Astrocyte (in vitro differentiated cells and primary cell): ENCODE measurements at regions not wholly inside any gene's neighbourhood (a gene's known extent, or its start where the extent isn't known, plus 50 kb on each side); places are given as distances from the start of the nearest gene placed in this dataset.

Experiments used
- DNase-seq: peaks from one replicate; pipeline ENCODE4 v3.0.0-alpha.2; 2010; ENCODE audit warnings: low read depth
- FAIRE-seq: peaks from 2 replicates; lab custom pipeline; 2011; peaks lifted over from hg19 to GRCh38; lab: Jason Lieb, UNC
- H2AFZ ChIP-seq: 2 replicates; pipeline ENCODE4 v1.6.0; 2012; ENCODE audit warnings: low read depth, low read length, inconsistent platforms
- H3K27ac ChIP-seq: 2 replicates; pipeline ENCODE4 v1.5.1; 2011; ENCODE audit warnings: low read depth, low read length, inconsistent platforms
- H3K27me3 ChIP-seq: 2 replicates; pipeline ENCODE4 v1.6.0; 2011; ENCODE audit warnings: low read length, inconsistent platforms; ENCODE audit not compliant: insufficient read depth
- H3K36me3 ChIP-seq: 2 replicates; pipeline ENCODE4 v1.5.1; 2011; ENCODE audit warnings: low read length, inconsistent platforms; ENCODE audit not compliant: insufficient read depth
- H3K4me1 ChIP-seq: 2 replicates; pipeline ENCODE4 v1.5.1; 2011; ENCODE audit warnings: low read length, inconsistent platforms; ENCODE audit not compliant: insufficient read depth
- H3K4me2 ChIP-seq: 2 replicates; pipeline ENCODE4 v1.6.0; 2012; ENCODE audit warnings: low read length, inconsistent platforms
- H3K4me3 ChIP-seq: 2 replicates; pipeline ENCODE4 v1.5.1; 2011; ENCODE audit warnings: low read depth, mild to moderate bottlenecking, low read length, inconsistent platforms; ENCODE audit not compliant: insufficient read depth
- H3K79me2 ChIP-seq: 2 replicates; pipeline ENCODE4 v1.6.0; 2012; ENCODE audit warnings: mild to moderate bottlenecking, low read length, inconsistent platforms; ENCODE audit not compliant: insufficient read depth
- H3K9ac ChIP-seq: 2 replicates; pipeline ENCODE4 v1.6.0; 2012; ENCODE audit warnings: mild to moderate bottlenecking, low read length, inconsistent platforms
- H3K9me3 ChIP-seq: 2 replicates; pipeline ENCODE4 v1.5.1; 2012; ENCODE audit warnings: low read depth, mild to moderate bottlenecking, low read length, inconsistent platforms; ENCODE audit not compliant: insufficient read depth
- H4K20me1 ChIP-seq: 2 replicates; pipeline ENCODE4 v1.6.0; 2012; ENCODE audit warnings: low read length, inconsistent platforms; ENCODE audit not compliant: insufficient read depth
- H3K27ac Mint-ChIP-seq: one replicate; pipeline ENCODE4 v1.8.0; 2021; ENCODE audit warnings: mild to moderate bottlenecking, mixed read lengths; ENCODE audit not compliant: unreplicated experiment
- H3K27me3 Mint-ChIP-seq: one replicate; pipeline ENCODE4 v1.8.0; 2021; ENCODE audit warnings: low read depth, mixed read lengths; ENCODE audit not compliant: unreplicated experiment
- H3K36me3 Mint-ChIP-seq: one replicate; pipeline ENCODE4 v1.8.0; 2021; ENCODE audit warnings: low read depth, mixed read lengths; ENCODE audit not compliant: unreplicated experiment
- H3K4me1 Mint-ChIP-seq: one replicate; pipeline ENCODE4 v1.8.0; 2021; ENCODE audit warnings: low read depth, mixed read lengths; ENCODE audit not compliant: unreplicated experiment
- H3K4me3 Mint-ChIP-seq: one replicate; pipeline ENCODE4 v1.8.0; 2021; ENCODE audit warnings: mild to moderate bottlenecking, moderate library complexity, mixed read lengths; ENCODE audit not compliant: unreplicated experiment
- H3K9me3 Mint-ChIP-seq: one replicate; pipeline ENCODE4 v1.8.0; 2021; ENCODE audit warnings: mild to moderate bottlenecking, mixed read lengths; ENCODE audit not compliant: unreplicated experiment
- EZH2 ChIP-seq: IDR thresholded peaks from 2 replicates; pipeline ENCODE4 v1.6.1; 2012; ENCODE audit warnings: mild to moderate bottlenecking, low read length, inconsistent platforms; ENCODE audit not compliant: insufficient read depth
- TF ChIP-seq, protein P1 (sequence below): IDR thresholded peaks from 2 replicates; pipeline ENCODE4 v1.5.1; 2011; ENCODE audit warnings: low read depth, mild to moderate bottlenecking, inconsistent platforms, low read length, moderate library complexity; ENCODE audit not compliant: insufficient read depth

DNA sequence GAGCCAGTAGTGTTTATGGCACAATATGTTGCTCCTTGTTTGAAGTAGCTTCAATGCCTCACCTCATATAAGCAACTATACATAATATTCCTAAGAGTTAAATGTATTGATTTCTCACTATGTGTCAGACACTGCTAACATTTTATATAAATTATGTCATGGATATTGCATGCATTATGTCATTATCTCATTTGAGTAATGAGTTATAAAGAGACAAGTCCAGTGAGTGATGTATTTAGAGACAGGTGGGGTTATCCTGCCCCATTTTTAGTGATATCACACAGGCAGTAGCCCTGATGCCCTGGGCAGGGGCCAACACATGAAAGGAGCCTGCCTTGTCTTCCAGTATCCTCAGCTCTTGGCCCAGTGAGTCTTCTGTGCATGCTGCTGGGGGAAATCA lies 247.0 kb upstream of the SESN3 start:
- no peaks in the 10 kb centered on the region for H3K36me3 Mint-ChIP-seq
- DNase-seq (no peak), FAIRE-seq (no peak)
- no peak for TF ChIP-seq EZH2
- TF ChIP-seq, protein P1, sequence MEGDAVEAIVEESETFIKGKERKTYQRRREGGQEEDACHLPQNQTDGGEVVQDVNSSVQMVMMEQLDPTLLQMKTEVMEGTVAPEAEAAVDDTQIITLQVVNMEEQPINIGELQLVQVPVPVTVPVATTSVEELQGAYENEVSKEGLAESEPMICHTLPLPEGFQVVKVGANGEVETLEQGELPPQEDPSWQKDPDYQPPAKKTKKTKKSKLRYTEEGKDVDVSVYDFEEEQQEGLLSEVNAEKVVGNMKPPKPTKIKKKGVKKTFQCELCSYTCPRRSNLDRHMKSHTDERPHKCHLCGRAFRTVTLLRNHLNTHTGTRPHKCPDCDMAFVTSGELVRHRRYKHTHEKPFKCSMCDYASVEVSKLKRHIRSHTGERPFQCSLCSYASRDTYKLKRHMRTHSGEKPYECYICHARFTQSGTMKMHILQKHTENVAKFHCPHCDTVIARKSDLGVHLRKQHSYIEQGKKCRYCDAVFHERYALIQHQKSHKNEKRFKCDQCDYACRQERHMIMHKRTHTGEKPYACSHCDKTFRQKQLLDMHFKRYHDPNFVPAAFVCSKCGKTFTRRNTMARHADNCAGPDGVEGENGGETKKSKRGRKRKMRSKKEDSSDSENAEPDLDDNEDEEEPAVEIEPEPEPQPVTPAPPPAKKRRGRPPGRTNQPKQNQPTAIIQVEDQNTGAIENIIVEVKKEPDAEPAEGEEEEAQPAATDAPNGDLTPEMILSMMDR, result no peak
- Histone ChIP-seq H4K20me1 (no peaks in the 10 kb centered on the region), H3K9ac (no peak overlapping the region), H3K9me3 (no peaks in the 10 kb centered on the region), H3K27me3 (no peaks in the 10 kb centered on the region), H2AFZ (no peak overlapping the region), H3K27ac (no peak overlapping the region), H3K4me2 (no peak overlapping the region), H3K4me3 (no peak overlapping the region), H3K36me3 (no peaks in the 10 kb centered on the region), H3K4me1 (no peaks in the 10 kb centered on the region), H3K79me2 (no peaks in the 10 kb centered on the region)
- no peaks in the 10 kb centered on the region for H3K4me1 Mint-ChIP-seq
- no peak overlapping the region for H3K4me3 Mint-ChIP-seq
- no peak overlapping the region for H3K27ac Mint-ChIP-seq
- peaks cover 7% of the 10 kb centered on the region for H3K9me3 Mint-ChIP-seq
- no peaks in the 10 kb centered on the region for H3K27me3 Mint-ChIP-seq

DNA sequence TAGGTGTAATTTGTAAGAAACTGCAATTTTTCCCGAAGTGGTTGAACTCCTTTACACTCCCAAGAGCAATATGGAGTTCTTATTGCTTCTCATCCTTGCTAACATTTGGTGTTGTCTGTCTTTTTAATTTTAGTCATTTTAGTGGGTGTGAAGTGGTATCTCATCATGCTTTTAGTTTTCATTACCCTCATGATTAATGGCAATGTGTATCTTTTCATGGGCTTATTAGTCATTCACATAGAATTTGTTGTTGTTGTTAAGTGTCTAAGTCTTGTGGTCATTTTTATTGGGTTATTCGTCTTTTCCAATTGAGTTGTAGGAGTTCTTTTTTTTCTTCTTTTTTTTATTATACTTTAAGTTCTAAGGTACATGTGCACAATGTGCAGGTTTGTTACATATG lies 238.3 kb upstream of the SESN3 start:
- no peak for TF ChIP-seq EZH2
- TF ChIP-seq, protein P1, result no peak
- FAIRE-seq (no peak), DNase-seq (no peak)
- Histone ChIP-seq H3K27ac (no peak overlapping the region), H3K79me2 (no peaks in the 10 kb centered on the region), H3K36me3 (no peaks in the 10 kb centered on the region), H2AFZ (no peak overlapping the region), H3K9me3 (no peaks in the 10 kb centered on the region), H4K20me1 (no peaks in the 10 kb centered on the region), H3K27me3 (no peaks in the 10 kb centered on the region), H3K4me3 (no peak overlapping the region), H3K9ac (no peak overlapping the region), H3K4me2 (no peak overlapping the region), H3K4me1 (no peaks in the 10 kb centered on the region)
- H3K4me3 Mint-ChIP-seq, result no peak overlapping the region
- H3K4me1 Mint-ChIP-seq, result no peaks in the 10 kb centered on the region
- H3K9me3 Mint-ChIP-seq, result peaks cover 2% of the 10 kb centered on the region
- no peak overlapping the region for H3K27ac Mint-ChIP-seq
- H3K36me3 Mint-ChIP-seq, result no peaks in the 10 kb centered on the region
- H3K27me3 Mint-ChIP-seq, result no peaks in the 10 kb centered on the region

DNA sequence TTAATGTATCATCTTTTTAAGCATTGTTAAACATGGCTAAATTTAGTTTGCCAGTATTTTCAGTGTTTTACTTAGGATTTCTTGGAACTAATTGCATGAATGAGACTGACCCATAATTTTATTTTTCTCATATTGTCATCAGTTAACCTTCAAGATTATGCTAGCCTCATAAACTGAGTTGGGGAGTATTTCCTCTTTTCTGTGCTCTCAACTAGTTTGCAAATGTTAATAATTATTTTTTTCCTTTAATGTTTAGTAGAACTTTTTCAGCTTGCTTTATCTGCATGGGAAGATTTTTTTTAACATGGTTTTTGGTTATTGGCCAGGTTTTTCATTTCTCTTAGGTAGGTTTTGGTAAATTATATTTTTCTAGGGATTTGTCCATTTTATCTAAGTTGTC lies 235.4 kb upstream of the SESN3 start:
- H4K20me1 ChIP-seq, result no peaks in the 10 kb centered on the region
- H3K4me1 ChIP-seq, result no peaks in the 10 kb centered on the region
- H3K4me1 Mint-ChIP-seq, result no peaks in the 10 kb centered on the region
- H2AFZ ChIP-seq, result no peak overlapping the region
- H3K4me3 ChIP-seq, result no peak overlapping the region
- H3K4me3 Mint-ChIP-seq, result no peak overlapping the region
- H3K27ac Mint-ChIP-seq, result no peak overlapping the region
- H3K36me3 Mint-ChIP-seq, result no peaks in the 10 kb centered on the region
- no peaks in the 10 kb centered on the region for H3K27me3 Mint-ChIP-seq
- no peak overlapping the region for H3K4me2 ChIP-seq
- no peak overlapping the region for H3K27ac ChIP-seq
- FAIRE-seq (no peak), DNase-seq (no peak)
- H3K27me3 ChIP-seq, result no peaks in the 10 kb centered on the region
- no peaks in the 10 kb centered on the region for H3K36me3 ChIP-seq
- H3K9me3 Mint-ChIP-seq, result peaks cover 9% of the 10 kb centered on the region
- H3K9ac ChIP-seq, result no peak overlapping the region
- no peaks in the 10 kb centered on the region for H3K79me2 ChIP-seq
- no peak for TF ChIP-seq EZH2
- TF ChIP-seq, protein P1, result no peak
- no peaks in the 10 kb centered on the region for H3K9me3 ChIP-seq
